ENCODE measurements at regions not wholly inside any gene's neighbourhood (a gene's known extent, or its start where the extent isn't known, plus 50 kb on each side); places are given as distances from the start of the nearest gene placed in this dataset.
"Not testable (repeated sequence)": the region's sequence is repeated elsewhere in the genome, so short reads cannot be mapped to it uniquely, and the experiment has no call there.

DNA sequence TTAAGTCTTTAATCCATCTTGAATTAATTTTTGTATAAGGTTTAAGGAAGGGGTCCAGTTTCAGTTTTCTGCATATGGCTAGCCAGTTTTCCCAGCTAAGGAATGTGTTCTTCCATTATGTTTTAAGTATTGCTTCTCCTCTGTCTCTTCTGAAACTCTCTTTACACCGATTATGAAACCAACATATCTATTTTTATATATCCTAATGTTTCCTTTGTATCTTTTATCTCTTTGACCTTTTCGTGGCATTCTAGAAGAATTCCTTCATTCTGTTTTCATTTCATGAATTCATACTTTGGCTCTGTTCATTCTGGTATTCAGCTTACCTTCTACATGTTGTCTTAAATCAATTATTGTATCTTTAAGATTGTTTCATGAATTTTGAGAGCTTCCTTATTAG is 697.0 kb upstream of the ACVR2A start:
- no peak for DNase-seq (ENCODE audit: low read depth)

DNA sequence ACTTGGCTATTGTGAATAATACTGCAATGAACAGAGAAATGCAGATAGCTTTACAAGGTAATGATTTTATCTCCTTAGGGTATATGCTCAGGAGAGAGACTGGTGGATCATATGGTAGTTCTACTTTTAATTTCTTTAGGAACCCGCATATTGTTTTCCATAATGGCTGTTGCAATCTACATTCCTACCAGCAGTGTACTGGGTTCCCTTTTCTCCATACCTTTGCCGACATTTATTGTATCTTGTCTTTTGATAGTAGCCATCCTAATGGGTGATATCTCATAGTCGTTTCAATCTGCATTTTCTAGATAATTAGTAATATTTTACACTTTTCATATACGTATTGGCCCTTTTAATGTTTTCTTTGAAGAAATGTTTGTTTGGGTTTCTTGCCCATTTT is 702.9 kb upstream of the ACVR2A start:
- DNase-seq (ENCODE audit: low read depth): no peak

DNA sequence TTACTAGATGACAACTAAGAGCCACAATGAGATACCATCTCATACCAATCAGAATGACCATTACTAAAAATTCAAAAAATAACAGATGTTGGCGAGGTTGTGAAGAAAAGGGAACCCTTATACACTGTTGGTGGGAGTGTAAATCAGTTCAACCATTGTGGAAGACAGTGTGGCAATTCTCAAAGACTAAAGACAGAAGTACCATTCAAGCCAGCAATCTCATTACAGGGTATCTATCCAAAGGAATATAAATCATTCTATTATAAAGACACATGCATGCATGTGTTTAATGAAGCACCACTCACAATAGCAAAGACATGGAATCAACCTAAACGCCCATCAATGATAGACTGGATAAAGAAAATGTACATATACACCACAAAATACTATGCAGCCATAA is 705.1 kb upstream of the ACVR2A start:
- DNase-seq (ENCODE audit: low read depth): not testable (repeated sequence)

DNA sequence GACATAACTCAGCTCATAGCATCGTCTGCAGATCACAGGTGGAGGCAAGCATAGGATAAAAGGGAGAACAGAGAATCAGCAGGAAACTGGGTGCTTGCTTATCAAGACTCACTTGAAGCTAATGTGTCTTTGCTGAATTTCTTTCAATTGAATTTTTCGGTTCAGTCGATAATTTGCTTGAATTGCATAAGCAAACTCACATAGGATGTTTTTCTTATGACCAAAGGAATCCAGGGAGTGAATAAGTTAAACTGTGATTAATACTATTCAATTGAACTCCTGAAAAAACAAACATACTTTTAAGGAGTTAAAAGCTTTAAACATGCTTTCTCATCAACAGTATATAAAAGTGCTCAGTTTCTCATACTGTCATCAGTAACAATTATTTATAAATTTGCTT is 707.1 kb upstream of the ACVR2A start:
- DNase-seq (ENCODE audit: low read depth): no peak

GRCh38 chr2:147135376-147135775 is 709.5 kb upstream of the ACVR2A start:
- DNase-seq (ENCODE audit: low read depth): no peak

DNA sequence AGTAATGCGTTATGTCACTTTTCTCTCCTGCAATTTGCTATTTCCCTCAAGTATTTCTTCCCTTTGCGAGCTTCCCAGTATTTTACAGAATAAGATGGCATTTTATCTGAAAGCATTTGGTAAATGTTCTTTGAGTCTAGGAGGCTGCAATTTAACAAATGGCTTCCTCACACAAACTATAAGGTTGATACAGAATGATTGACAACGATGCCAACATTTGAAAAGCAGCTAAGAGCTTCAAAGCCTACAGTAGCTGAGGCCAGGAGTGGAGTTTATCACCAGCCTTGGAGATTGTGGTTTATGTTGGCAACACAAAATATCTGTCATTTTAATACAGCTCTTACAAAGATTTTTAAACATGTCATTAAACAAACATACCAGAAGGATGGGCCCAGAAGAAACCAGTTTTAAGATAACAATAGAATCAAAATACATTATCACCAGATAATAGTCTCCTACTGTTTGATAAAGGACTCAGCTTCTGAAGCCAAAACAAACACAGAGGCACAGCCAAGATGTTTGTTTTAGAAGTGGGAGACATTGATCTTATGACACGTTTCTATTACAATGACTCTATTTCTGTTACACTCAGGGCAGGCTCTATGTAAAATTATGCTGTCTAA is 711.4 kb upstream of the ACVR2A start:
- DNase-seq (ENCODE audit: low read depth): no peak

DNA sequence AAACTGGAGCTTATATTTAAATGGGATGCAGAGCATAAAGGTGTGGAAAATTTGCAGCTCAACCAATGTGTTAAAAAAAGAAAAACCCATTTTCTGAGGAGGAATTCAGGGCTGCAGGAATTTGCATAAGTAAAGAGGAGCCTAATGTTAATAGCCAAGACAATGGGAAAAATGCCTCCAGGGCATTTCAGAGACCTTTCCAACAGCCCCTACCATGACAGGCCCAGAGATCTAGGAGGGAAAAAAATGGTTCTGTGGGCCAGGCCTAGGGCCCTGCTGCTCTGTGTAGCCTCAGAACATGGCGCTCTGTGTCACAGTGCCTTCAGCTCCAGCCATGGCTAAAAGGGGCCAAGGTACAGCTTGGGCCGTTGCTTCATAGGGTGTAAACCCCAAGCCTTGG is 719.7 kb upstream of the ACVR2A start:
- DNase-seq (ENCODE audit: low read depth): no peak

DNA sequence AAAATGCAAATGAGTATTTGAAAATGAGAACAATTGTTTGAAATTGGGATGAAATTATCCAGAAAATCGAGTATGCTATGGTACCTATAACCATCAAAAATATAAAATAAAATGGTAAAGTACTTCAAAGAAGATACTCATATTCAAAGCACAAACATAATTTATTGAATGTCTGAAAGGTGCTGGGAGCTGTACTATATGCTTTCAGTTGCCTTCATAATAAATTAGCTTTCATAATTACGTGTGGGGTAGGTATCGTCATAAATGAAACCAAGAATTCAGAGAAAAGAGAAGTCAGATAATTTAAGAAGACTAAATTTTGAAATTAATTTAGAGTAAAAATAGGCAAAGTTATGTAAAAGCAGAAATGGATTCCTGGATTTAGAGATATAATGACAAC is 721.9 kb upstream of the ACVR2A start:
- DNase-seq (ENCODE audit: low read depth): no peak

- no peak for DNase-seq (ENCODE audit: low read depth)
Measured at GRCh38 chr2:147110962-147111361, 733.9 kb upstream of the ACVR2A start.

GRCh38 chr2:147110317-147110716 is 734.5 kb upstream of the ACVR2A start:
- DNase-seq (ENCODE audit: low read depth): no peak

DNA sequence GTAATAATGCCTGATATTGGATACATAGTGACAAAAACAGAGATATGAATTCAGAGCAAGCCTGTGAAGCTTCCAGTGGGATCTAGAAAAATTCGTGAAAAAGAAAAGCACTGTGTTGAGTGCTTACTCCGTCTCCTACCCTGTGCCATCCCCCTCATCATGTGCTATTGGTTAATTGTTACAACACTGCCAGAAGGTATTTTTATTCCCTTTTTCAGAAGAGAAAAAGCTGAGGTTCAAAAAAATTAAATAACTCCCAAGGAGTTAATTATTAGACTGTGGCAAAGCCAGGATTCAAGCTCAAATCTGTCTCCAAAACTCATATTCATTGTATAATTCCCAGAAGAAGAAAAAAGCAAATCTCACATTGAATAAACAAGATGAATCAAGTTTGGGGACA is 735.5 kb upstream of the ACVR2A start:
- DNase-seq (ENCODE audit: low read depth): no peak

DNA sequence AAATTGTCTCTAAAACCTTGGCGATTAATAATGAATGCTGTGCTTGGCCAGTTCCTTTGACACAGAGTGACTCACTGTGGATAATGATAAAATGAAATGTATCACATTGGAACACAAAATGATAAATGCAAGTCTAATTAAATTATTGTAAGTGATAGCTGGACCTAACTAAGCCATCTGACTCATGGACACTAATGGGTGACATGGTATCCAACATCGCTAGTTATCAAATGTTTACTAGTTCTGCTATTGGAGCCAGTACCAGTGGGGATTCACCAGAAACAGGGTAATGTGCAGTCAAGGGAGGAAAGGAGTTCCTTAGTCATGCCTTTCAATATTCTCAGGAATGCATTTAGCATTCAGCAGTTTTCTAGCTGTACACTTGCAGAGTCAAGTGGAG is 736.3 kb upstream of the ACVR2A start:
- no peak for DNase-seq (ENCODE audit: low read depth)

DNA sequence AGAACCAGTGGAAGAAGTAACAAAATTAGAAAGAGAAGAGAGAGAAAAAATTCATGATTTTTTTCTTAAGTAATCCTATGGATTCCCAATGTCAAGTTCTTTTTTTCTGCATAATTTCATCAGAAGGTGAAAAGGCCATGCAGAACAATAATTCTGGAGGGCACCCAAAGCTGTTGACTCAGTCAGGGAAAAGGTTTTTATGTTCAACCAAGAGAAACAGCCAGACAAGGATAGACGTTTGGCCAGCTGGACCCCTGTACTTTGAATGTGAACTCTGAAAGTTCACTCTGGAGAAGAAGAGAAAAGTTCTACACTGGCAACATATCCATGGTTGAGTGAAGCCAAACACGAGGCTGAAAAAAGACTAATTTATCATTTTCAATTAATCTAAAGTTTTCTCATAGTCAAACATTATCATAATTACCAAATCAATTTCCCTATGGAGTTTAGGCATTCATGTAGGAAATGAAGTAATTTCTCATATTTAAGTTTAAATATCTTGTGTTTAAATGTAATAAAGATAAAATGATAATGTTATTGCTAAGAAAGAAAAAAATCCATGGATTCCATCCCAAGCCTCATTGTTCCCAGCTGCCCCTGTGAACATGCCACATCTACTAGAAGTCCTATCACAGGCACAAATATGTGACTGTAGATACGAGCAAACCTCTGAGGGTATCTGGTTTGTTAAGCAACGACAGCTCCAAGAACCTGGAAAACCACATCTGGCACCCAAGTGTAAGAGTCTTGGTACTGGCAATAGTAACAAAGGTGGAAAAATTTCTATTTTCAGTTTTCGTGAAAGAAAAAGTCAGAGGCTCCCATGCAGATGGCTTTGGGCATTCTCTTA is 742.7 kb upstream of the ACVR2A start:
- DNase-seq (ENCODE audit: low read depth): no peak

- no peak for DNase-seq (ENCODE audit: low read depth)
Measured at GRCh38 chr2:147100406-147101035, 744.3 kb upstream of the ACVR2A start.

- no peak for DNase-seq (ENCODE audit: low read depth)
Measured at GRCh38 chr2:147099845-147100244, 745.0 kb upstream of the ACVR2A start.

DNA sequence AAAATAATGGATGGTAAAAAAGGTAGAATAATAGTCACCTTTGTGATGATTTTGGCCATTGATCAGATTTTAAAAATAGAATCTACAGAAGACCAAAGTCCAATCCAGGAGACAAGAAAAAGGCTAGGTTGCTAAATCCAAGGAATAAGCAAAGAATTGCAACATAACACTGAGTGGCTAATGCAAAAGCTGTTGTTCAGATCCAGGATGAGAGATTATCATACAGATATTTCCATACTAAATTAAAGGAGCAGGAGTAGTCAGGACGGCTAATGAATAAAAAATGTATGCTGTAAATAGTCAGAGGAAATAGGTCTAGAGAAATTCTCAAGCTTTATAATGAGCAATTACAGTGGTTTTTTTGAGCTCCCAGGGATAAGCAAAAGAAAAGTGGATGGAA is 745.9 kb upstream of the ACVR2A start:
- DNase-seq (ENCODE audit: low read depth): no peak

GRCh38 chr2:147097747-147098146 is 747.1 kb upstream of the ACVR2A start:
- DNase-seq (ENCODE audit: low read depth): no peak

- no peak for DNase-seq (ENCODE audit: low read depth)
Measured at GRCh38 chr2:147096671-147097070, 748.2 kb upstream of the ACVR2A start.

DNA sequence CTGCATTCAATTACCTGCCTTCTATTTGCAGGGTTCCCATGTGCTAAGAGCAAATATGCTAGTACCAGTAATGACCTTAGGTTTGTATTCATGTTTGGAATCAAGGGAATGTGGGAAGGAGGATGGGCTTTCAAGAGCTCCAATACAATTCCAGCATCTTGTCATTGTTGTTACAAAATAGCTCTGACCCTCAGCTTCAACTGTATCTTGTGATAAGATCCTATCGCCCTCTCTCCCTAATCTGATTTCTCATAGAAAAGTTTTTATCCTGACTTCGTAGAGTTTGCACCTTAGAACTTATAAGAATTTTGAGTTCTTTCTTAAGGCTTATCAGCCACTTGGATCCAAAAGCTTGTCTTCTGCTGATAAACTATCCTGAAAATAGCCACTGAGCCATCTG is 749.5 kb upstream of the ACVR2A start:
- DNase-seq (ENCODE audit: low read depth): no peak

DNA sequence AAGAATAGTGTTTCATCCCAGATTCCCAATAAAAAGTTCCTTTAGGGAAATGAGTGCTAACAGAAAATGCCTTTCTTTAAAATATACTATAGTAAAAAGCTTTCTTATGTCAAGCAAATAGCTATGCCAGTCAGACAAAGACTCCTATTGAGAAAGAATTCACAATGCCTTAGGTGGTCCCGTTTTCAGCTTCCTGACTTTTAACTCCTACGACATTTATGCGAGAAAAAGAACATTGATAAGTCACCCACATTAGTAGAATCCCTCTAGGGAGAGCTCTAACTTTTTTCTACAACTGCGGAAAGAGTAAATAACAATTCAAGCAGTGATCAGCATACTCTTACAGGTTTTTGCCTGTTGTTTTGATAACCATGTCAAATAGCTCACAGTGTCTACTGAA is 750.8 kb upstream of the ACVR2A start:
- DNase-seq (ENCODE audit: low read depth): no peak

GRCh38 chr2:147092266-147092665 is 752.6 kb upstream of the ACVR2A start:
- no peak for DNase-seq (ENCODE audit: low read depth)

- no peak for DNase-seq (ENCODE audit: low read depth)
Measured at GRCh38 chr2:147091448-147091847, 753.4 kb upstream of the ACVR2A start.

- no peak for DNase-seq (ENCODE audit: low read depth)
Measured at GRCh38 chr2:147088871-147089270, 756.0 kb upstream of the ACVR2A start.

Data from LHCN-M2 (cell line).